ENCODE measurements at regions not wholly inside any gene's neighbourhood (a gene's known extent, or its start where the extent isn't known, plus 50 kb on each side); places are given as distances from the start of the nearest gene placed in this dataset.

DNA sequence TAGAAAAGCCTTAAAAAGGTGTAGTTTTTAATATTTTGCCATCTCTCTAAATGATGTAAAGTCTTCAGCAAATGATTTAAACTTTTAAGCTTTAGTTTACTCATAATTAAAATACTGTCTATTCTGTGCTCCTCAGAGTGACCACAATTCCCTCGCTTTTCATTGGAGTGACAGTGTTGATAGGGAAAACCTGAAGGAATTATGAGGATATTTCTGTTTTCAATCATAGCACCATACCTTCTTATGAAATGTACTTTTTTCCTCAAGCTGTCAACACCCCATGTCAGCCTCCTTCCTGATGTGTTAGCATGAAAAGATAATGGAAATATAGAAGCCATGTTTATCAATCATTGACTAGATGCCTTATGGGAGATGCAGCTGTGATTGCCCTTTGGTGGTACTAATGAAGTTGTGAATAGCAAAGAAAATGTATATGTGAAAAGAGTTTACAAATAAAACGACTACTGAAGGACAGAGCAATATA lies 145.4 kb upstream of the EYS start:
- Histone ChIP-seq H3K9me2 (replicated peaks; ENCODE audit: insufficient read depth, low read length) (no peaks in the 10 kb centered on the region), H3K4me3 (ENCODE audit: low read length) (no peak overlapping the region), H3K27me3 (ENCODE audit: low read length) (no peaks in the 10 kb centered on the region), H3K36me3 (ENCODE audit: insufficient read depth, low read length) (no peaks in the 10 kb centered on the region), H3K79me2 (ENCODE audit: low read length) (no peaks in the 10 kb centered on the region), H2AFZ (ENCODE audit: low read length) (no peak overlapping the region), H3K9me3 (ENCODE audit: low read length) (peaks cover 18% of the 10 kb centered on the region), H3K9ac (ENCODE audit: low read length) (no peak overlapping the region), H3K4me2 (ENCODE audit: low read depth, low read length, poor library complexity, severe bottlenecking) (no peak overlapping the region), H3K4me1 (ENCODE audit: low read length) (no peaks in the 10 kb centered on the region), H3K27ac (ENCODE audit: low read length) (no peak overlapping the region), H4K20me1 (ENCODE audit: insufficient read depth, low read depth, low read length) (no peaks in the 10 kb centered on the region)
- no peak for DNase-seq

GRCh38 chr6:65830151-65830550 lies 123.1 kb upstream of the EYS start:
- DNase-seq = no peak
- H3K9me3 ChIP-seq (ENCODE audit: low read length) = peaks cover 20% of the 10 kb centered on the region; the same call in 1 of the 2 replicates
- H4K20me1 ChIP-seq (ENCODE audit: insufficient read depth, low read depth, low read length) = no peaks in the 10 kb centered on the region
- H3K4me2 ChIP-seq (ENCODE audit: low read depth, low read length, poor library complexity, severe bottlenecking) = no peak overlapping the region
- H3K36me3 ChIP-seq (ENCODE audit: insufficient read depth, low read length) = no peaks in the 10 kb centered on the region
- H3K27ac ChIP-seq (ENCODE audit: low read length) = no peak overlapping the region
- H2AFZ ChIP-seq (ENCODE audit: low read length) = no peak overlapping the region
- no peaks in the 10 kb centered on the region for H3K27me3 ChIP-seq (ENCODE audit: low read length)
- H3K4me3 ChIP-seq (ENCODE audit: low read length) = no peak overlapping the region
- no peaks in the 10 kb centered on the region for H3K9me2 ChIP-seq (replicated peaks; ENCODE audit: insufficient read depth, low read length)
- H3K9ac ChIP-seq (ENCODE audit: low read length) = no peak overlapping the region
- H3K79me2 ChIP-seq (ENCODE audit: low read length) = no peaks in the 10 kb centered on the region
- no peaks in the 10 kb centered on the region for H3K4me1 ChIP-seq (ENCODE audit: low read length)

DNA sequence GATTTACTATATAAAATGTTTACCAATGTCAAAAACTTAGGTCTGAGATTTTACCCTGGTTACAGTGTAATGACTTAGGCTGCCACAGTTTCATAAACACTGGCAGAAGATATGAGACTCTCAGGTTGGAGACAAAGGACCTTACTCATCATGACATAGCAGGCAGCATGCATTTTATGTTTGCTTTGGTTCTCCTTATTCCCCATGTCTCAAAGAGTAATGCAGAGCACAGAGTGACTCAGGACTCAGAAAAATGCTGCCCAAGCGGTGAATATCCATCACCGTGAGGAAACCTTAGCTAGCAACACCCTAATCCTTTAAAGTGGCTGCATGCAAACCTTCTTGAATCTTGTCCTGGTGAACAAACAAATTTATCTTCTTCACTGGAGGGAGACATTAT lies 112.1 kb upstream of the EYS start:
- no peak overlapping the region for H3K9ac ChIP-seq (ENCODE audit: low read length)
- no peak overlapping the region for H3K4me2 ChIP-seq (ENCODE audit: low read depth, low read length, poor library complexity, severe bottlenecking)

DNA sequence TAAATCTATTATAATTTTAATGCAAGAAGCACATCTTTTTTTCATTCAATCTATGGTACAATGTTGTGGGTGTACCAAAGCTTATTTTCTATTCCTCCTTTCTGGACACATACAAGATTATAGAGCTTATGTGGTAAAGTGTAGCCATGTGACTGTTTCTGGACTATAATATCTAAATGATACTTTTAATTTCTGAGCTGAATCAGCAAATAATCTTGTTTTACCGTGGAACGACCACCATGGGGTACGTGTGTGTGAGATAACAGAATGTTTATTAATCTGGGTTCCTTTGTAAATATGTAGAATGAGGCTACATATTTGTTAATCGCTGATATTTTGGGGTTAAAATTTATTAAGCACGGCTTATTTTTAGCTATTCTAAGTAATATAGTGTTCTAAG lies 111.5 kb upstream of the EYS start:
- Histone ChIP-seq H3K9ac (ENCODE audit: low read length) (no peak overlapping the region), H3K9me2 (replicated peaks; ENCODE audit: insufficient read depth, low read length) (no peaks in the 10 kb centered on the region), H3K27ac (ENCODE audit: low read length) (no peak overlapping the region), H3K36me3 (ENCODE audit: insufficient read depth, low read length) (no peaks in the 10 kb centered on the region), H3K9me3 (ENCODE audit: low read length) (peaks cover 16% of the 10 kb centered on the region), H3K27me3 (ENCODE audit: low read length) (no peaks in the 10 kb centered on the region), H4K20me1 (ENCODE audit: insufficient read depth, low read depth, low read length) (no peaks in the 10 kb centered on the region), H3K4me1 (ENCODE audit: low read length) (no peaks in the 10 kb centered on the region), H3K79me2 (ENCODE audit: low read length) (no peaks in the 10 kb centered on the region), H3K4me3 (ENCODE audit: low read length) (no peak overlapping the region), H2AFZ (ENCODE audit: low read length) (no peak overlapping the region), H3K4me2 (ENCODE audit: low read depth, low read length, poor library complexity, severe bottlenecking) (no peak overlapping the region)
- DNase-seq = no peak

More for the DNA sequence above, 112.1 kb upstream of the EYS start:
- H3K4me3 ChIP-seq (ENCODE audit: low read length) = no peak overlapping the region
- H3K79me2 ChIP-seq (ENCODE audit: low read length) = no peaks in the 10 kb centered on the region
- H3K36me3 ChIP-seq (ENCODE audit: insufficient read depth, low read length) = no peaks in the 10 kb centered on the region
- H3K9me3 ChIP-seq (ENCODE audit: low read length) = peaks cover 18% of the 10 kb centered on the region
- H3K9me2 ChIP-seq (replicated peaks; ENCODE audit: insufficient read depth, low read length) = no peaks in the 10 kb centered on the region
- H4K20me1 ChIP-seq (ENCODE audit: insufficient read depth, low read depth, low read length) = no peaks in the 10 kb centered on the region
- H3K4me1 ChIP-seq (ENCODE audit: low read length) = no peaks in the 10 kb centered on the region
- DNase-seq = no peak
- no peak overlapping the region for H3K27ac ChIP-seq (ENCODE audit: low read length)
- H3K27me3 ChIP-seq (ENCODE audit: low read length) = no peaks in the 10 kb centered on the region
- H2AFZ ChIP-seq (ENCODE audit: low read length) = no peak overlapping the region

- H4K20me1 ChIP-seq (ENCODE audit: insufficient read depth, low read depth, low read length) = no peaks in the 10 kb centered on the region
- no peaks in the 10 kb centered on the region for H3K79me2 ChIP-seq (ENCODE audit: low read length)
- peaks cover 16% of the 10 kb centered on the region for H3K9me3 ChIP-seq (ENCODE audit: low read length)
- no peak overlapping the region for H3K27ac ChIP-seq (ENCODE audit: low read length)
- H3K4me1 ChIP-seq (ENCODE audit: low read length) = no peaks in the 10 kb centered on the region
- no peaks in the 10 kb centered on the region for H3K36me3 ChIP-seq (ENCODE audit: insufficient read depth, low read length)
- H2AFZ ChIP-seq (ENCODE audit: low read length) = no peak overlapping the region
- no peak overlapping the region for H3K9ac ChIP-seq (ENCODE audit: low read length)
- H3K27me3 ChIP-seq (ENCODE audit: low read length) = no peaks in the 10 kb centered on the region
- H3K4me2 ChIP-seq (ENCODE audit: low read depth, low read length, poor library complexity, severe bottlenecking) = no peak overlapping the region
- DNase-seq = no peak
- H3K9me2 ChIP-seq (replicated peaks; ENCODE audit: insufficient read depth, low read length) = no peaks in the 10 kb centered on the region
- no peak overlapping the region for H3K4me3 ChIP-seq (ENCODE audit: low read length)
These were observed 110.0 kb upstream of the EYS start for GRCh38 chr6:65816991-65817390.

DNA sequence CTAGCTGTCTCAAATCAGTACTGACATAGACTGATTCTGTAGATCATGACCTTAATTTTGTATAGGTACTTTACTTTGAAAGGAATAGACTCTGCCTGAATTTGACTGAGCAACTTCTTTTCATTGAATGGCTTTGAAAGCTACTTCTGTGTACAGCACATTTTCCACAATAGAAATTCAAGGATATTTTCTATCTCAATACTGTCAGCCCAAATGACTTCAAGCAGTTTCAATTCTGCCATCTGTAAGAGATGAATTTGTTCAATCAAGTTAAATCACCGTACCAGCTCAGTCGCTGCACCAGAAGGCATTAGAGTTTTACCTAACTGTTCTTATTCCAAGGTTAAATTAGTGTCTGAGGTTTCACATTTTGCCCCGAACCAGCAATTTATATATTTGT lies 107.0 kb upstream of the EYS start:
- Histone ChIP-seq H3K27me3 (ENCODE audit: low read length) (no peaks in the 10 kb centered on the region), H3K9ac (ENCODE audit: low read length) (no peak overlapping the region), H3K27ac (ENCODE audit: low read length) (no peak overlapping the region), H3K36me3 (ENCODE audit: insufficient read depth, low read length) (no peaks in the 10 kb centered on the region), H3K9me2 (replicated peaks; ENCODE audit: insufficient read depth, low read length) (no peaks in the 10 kb centered on the region), H3K9me3 (ENCODE audit: low read length) (peaks cover 10% of the 10 kb centered on the region; the same call in 1 of the 2 replicates), H3K79me2 (ENCODE audit: low read length) (no peaks in the 10 kb centered on the region), H3K4me2 (ENCODE audit: low read depth, low read length, poor library complexity, severe bottlenecking) (no peak overlapping the region), H4K20me1 (ENCODE audit: insufficient read depth, low read depth, low read length) (no peaks in the 10 kb centered on the region), H3K4me3 (ENCODE audit: low read length) (no peak overlapping the region), H2AFZ (ENCODE audit: low read length) (no peak overlapping the region), H3K4me1 (ENCODE audit: low read length) (no peaks in the 10 kb centered on the region)
- no peak for DNase-seq

- Histone ChIP-seq H3K9me2 (replicated peaks; ENCODE audit: insufficient read depth, low read length) (no peaks in the 10 kb centered on the region), H3K36me3 (ENCODE audit: insufficient read depth, low read length) (no peaks in the 10 kb centered on the region), H2AFZ (ENCODE audit: low read length) (no peak overlapping the region), H3K4me3 (ENCODE audit: low read length) (no peak overlapping the region), H3K27ac (ENCODE audit: low read length) (no peak overlapping the region), H3K4me1 (ENCODE audit: low read length) (no peaks in the 10 kb centered on the region), H4K20me1 (ENCODE audit: insufficient read depth, low read depth, low read length) (no peaks in the 10 kb centered on the region), H3K9me3 (ENCODE audit: low read length) (peaks cover 13% of the 10 kb centered on the region; the same call in 1 of the 2 replicates), H3K9ac (ENCODE audit: low read length) (no peak overlapping the region), H3K79me2 (ENCODE audit: low read length) (no peaks in the 10 kb centered on the region), H3K27me3 (ENCODE audit: low read length) (no peaks in the 10 kb centered on the region), H3K4me2 (ENCODE audit: low read depth, low read length, poor library complexity, severe bottlenecking) (no peak overlapping the region)
- no peak for DNase-seq
These were observed 96.2 kb upstream of the EYS start for GRCh38 chr6:65803186-65803585.

GRCh38 chr6:65799389-65799788 lies 92.4 kb upstream of the EYS start:
- no peaks in the 10 kb centered on the region for H3K36me3 ChIP-seq (ENCODE audit: insufficient read depth, low read length)
- H3K27ac ChIP-seq (ENCODE audit: low read length) = no peak overlapping the region
- H3K4me2 ChIP-seq (ENCODE audit: low read depth, low read length, poor library complexity, severe bottlenecking) = no peak overlapping the region
- H3K9me2 ChIP-seq (replicated peaks; ENCODE audit: insufficient read depth, low read length) = no peaks in the 10 kb centered on the region
- H4K20me1 ChIP-seq (ENCODE audit: insufficient read depth, low read depth, low read length) = no peaks in the 10 kb centered on the region
- no peak overlapping the region for H2AFZ ChIP-seq (ENCODE audit: low read length)
- no peaks in the 10 kb centered on the region for H3K79me2 ChIP-seq (ENCODE audit: low read length)
- no peak overlapping the region for H3K4me3 ChIP-seq (ENCODE audit: low read length)
- no peaks in the 10 kb centered on the region for H3K4me1 ChIP-seq (ENCODE audit: low read length)
- H3K27me3 ChIP-seq (ENCODE audit: low read length) = no peaks in the 10 kb centered on the region
- peaks cover 13% of the 10 kb centered on the region; the same call in 1 of the 2 replicates for H3K9me3 ChIP-seq (ENCODE audit: low read length)
- H3K9ac ChIP-seq (ENCODE audit: low read length) = no peak overlapping the region
- DNase-seq = no peak

Measured in Karpas-422 (cell line).